GM19240 (cell line): ENCODE measurements at regions not wholly inside any gene's neighbourhood (a gene's known extent, or its start where the extent isn't known, plus 50 kb on each side); places are given as distances from the start of the nearest gene placed in this dataset.
"Not testable (repeated sequence)": the region's sequence is repeated elsewhere in the genome, so short reads cannot be mapped to it uniquely, and the experiment has no call there.

Experiments
- DNase-seq: peaks from one replicate; pipeline ENCODE4 v3.0.0; 2011; ENCODE audit warnings: low spot score; ENCODE audit not compliant: insufficient read length

DNA sequence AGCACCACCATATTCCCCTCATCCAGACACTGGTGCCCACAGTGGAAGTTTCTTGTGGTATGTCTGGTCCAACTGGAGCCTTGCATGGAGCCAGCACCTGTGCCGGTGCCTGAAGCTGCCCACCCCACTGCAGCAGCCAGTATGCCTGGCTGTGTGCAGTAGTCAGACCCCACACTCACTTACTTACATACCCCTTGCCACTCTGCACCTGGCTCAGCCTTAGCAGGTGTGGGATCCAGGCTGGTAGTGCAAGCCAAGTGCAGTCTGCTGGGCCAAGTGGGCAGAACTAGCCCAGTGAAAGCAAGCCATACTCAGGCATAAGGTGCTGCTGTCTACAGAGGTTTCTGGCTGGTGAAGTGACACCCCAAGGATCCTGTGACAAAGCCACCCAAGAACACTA lies 871.4 kb upstream of the C9orf72 start:
- no peak for DNase-seq

DNA sequence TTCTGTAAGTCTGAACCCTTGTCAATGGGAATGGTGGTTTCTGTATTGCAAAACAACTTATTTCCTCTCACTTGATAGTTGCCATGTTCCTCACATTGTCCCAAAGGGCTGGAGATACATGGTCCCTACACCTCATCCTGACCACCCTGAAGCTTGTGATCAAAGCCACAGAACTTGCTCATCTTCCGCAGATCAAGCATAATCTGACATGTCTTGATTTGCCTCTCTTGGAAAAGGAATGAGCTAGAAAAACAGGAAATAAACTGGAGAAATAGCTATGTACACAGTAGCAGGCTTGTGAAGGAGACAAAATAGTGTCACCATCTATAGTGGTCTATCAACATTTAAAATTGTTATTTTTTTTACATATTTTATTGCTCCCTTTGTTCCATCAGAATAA lies 871.9 kb upstream of the C9orf72 start:
- DNase-seq, result no peak

- DNase-seq, result no peak
Observed at GRCh38 chr9:28453918-28454317, 880.6 kb upstream of the C9orf72 start.

DNA sequence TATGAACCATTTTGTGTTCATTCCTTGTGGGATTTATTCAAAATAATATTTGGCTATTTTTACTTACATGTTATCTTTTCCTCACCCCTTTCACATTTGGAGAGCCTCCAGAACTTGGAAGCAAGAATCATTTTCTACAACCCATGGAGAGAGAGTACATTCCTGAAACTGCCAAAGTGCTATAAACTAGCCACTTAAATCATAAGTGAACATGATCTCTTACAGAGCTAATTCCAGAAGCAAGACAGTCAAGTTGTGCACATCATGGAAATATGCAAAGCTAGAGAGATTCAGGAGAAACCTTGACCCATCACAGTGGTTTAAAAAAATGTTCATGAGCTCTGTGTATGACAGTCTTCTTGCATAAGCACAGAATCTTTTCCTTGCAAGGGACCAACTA lies 883.6 kb upstream of the C9orf72 start:
- DNase-seq, result no peak

GRCh38 chr9:28464481-28465216 lies 891.4 kb upstream of the C9orf72 start:
- no peak for DNase-seq

- no peak for DNase-seq
Observed at GRCh38 chr9:28471261-28471660, 898.0 kb upstream of the C9orf72 start.

DNA sequence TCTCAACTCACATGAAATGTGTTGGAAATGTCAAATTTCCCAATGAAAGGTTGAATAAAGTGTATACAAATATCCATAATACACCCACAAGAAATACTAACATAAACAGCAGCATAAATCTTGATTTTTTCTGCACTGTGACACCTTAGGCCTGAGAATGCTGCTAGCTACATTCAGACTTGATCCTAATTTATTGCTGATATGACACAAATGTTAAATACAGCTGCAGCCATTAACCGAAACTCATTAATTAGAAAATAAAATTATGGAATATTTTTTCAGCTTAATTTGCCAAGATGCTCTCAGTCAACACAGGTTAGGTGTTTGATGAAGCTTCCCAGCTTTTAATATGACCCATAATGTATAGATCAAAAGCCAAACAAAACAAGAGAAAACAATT lies 914.3 kb upstream of the C9orf72 start:
- DNase-seq, result no peak

DNA sequence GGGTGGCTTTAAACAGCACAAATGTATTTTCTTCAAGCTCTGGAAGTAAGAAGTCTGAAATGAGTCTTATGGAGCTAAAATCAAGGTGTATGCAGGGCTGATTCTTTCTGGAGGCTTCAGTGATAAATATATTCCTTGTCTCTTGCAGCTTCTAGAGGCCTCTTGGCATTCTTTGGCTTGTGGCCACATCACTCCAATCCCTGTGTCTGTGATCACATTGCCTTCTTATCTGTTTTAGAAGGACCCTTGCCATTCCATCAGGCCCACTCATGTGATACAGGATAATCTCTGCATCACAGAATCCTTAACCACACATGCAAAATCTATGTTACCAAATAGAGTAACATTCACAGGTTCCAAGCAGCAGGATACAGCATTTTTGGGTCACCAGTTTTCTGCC lies 917.8 kb upstream of the C9orf72 start:
- DNase-seq, result no peak

- not testable (repeated sequence) for DNase-seq
Observed at GRCh38 chr9:28498168-28498567, 924.9 kb upstream of the C9orf72 start.

- DNase-seq, result no peak
Observed at GRCh38 chr9:28502189-28502588, 928.9 kb upstream of the C9orf72 start.

- no peak for DNase-seq
Observed at GRCh38 chr9:28502741-28503140, 929.5 kb upstream of the C9orf72 start.

GRCh38 chr9:28503573-28503972 lies 930.3 kb upstream of the C9orf72 start:
- DNase-seq, result no peak

GRCh38 chr9:28518439-28518838 lies 945.2 kb upstream of the C9orf72 start:
- no peak for DNase-seq

DNA sequence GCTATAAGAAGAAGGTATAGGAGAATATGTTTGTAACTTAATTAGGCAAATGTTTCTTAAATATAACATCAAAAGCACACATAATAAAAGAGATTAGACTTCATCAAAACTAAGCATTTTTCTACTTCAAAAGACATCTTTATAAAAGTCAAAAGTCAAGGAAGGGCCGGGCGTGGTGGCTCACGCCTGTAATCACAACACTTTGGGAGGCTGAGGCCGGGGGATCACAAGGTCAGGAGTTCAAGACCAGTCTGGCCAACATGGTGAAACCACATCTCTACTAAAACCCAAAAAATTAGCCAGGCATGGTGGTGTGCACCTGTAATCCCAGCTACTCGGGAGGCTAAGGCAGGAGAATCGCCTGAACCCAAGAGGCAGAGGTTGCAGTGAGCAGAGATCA lies 951.0 kb upstream of the C9orf72 start:
- DNase-seq, result not testable (repeated sequence)

DNA sequence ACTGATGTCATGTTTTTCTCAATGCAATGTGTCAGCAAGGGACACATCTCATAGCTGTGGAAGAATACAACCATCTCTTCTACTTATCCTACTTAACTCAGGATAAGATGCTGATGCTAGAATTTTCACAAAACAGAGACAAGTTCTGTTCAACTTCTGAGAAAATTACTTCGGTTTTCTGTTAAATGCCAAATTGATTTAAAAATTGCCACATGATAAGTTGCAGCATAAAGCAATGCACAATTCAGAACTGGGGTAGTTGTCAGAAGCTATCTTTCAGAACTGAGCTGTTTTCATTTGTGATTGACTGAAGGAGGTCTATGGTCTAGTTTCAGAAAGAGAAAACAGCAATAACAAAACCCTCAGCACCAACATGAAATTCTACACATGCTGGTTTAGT lies 954.8 kb upstream of the C9orf72 start:
- no peak for DNase-seq

GRCh38 chr9:28538132-28538531 lies 964.9 kb upstream of the C9orf72 start:
- no peak for DNase-seq

DNA sequence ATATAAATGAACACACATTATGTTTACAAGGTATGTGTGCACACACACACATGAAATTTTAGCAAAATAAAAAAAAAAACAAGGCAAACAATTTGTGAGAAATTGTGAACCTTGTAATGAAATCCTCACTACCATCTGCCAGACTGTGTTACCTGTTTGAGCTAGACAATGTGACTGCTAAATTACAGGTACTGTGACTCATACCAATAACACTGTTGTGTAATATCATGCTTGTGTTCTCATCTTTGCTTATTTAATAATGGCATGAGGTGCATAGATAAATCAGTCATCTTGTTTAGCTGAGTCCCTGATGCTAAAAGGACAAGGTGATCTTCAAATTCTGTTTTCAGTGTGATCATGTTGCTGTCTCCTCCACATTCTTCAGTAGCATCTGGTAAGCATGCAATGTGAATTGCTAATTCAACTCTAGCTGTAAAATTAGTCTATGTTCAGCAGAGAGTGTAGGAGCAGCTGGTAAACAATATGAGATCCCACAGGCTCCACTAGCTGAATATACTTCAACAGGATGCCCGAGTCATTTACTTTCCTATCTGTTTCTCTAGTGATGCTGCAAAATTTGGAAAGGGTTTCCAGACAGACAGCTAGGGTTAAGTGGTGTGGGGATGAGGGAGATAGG lies 966.3 kb upstream of the C9orf72 start:
- no peak for DNase-seq

- no peak for DNase-seq
Observed at GRCh38 chr9:28542928-28543327, 969.6 kb upstream of the C9orf72 start.

DNA sequence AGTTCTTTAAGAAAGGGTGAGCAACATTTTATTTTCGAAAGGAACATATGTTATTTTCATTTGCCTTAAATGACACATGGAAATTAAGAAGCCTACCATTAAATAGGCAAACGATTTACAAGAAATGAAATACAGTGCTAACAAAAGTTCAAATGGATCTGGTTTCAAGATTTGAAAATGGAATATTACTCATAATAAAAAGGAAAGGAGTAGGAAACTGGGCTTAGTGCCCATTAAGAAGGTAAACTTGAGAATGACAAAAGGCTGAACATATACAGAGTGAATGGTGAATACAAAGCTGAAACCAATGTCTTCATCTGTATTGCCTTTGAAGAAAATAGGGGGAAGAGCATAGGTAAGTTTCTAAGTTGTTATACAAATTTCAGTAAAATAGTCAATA lies 974.2 kb upstream of the C9orf72 start:
- no peak for DNase-seq

DNA sequence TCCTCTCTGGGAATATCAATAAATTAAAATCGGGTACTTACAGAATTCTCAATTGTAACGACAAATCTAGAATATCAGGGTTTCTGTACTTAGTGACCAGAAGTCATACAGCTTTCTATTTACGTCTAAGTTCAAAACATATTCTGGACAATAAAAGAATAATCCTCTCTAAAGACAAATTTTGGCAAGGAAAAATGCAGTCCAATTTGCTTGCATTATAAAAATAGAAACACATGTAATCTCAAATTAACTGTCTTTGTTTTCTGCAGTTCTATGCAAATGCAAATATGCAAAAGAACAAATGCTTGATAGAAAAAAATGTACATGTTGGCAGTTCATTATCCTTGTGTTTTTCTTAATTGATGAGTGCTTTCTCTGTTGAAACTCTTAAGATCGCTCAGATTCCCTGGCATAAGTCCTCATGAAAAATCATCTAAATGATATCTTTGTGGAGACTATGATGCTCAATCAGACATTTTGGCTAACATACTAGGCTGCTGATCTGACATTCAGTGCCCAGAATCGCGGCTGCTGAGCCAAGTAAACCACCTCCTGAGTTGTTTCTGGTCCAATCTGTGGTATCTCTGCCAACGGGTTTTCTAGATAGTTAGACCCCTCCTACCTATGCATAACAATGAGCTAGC lies 990.1 kb upstream of the C9orf72 start:
- no peak for DNase-seq

GRCh38 chr9:28583832-28584231 lies 1010.6 kb upstream of the C9orf72 start:
- no peak for DNase-seq

GRCh38 chr9:28584542-28584941 lies 1011.3 kb upstream of the C9orf72 start:
- no peak for DNase-seq

DNA sequence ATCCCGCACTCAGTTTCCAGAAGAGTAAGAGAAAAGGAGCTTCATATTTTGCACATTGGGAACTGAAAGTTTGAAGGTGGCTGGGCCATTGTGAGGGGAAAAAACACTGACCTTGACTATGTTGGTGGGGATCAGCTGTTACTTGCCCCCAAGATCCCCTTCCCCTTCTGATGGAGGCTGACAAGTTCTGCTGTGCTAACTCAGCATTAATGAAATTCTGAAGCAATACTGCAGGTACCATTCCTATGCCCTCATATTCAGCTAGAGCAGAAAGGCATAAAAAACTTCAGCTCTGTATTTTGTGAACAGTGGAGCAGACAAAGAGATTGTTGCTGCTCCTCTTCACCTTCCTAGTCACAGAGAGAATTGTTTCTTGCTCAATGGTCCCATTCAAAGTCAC lies 1013.8 kb upstream of the C9orf72 start:
- no peak for DNase-seq
